ENCODE measurements at regions not wholly inside any gene's neighbourhood (a gene's known extent, or its start where the extent isn't known, plus 50 kb on each side); places are given as distances from the start of the nearest gene placed in this dataset.

GRCh38 chr1:229089586-229090208 lies 181.2 kb upstream of the RAB4A start:
- DNase-seq (ENCODE audit: low read depth): no peak

GRCh38 chr1:229091721-229092136 lies 179.2 kb upstream of the RAB4A start:
- no peak for DNase-seq (ENCODE audit: low read depth)

GRCh38 chr1:229092377-229093237 lies 178.3 kb upstream of the RAB4A start:
- peak; percentile 25 for DNase-seq (ENCODE audit: low read depth)

- DNase-seq (ENCODE audit: low read depth): no peak
Observed at GRCh38 chr1:229093238-229093540, 177.7 kb upstream of the RAB4A start.

DNA sequence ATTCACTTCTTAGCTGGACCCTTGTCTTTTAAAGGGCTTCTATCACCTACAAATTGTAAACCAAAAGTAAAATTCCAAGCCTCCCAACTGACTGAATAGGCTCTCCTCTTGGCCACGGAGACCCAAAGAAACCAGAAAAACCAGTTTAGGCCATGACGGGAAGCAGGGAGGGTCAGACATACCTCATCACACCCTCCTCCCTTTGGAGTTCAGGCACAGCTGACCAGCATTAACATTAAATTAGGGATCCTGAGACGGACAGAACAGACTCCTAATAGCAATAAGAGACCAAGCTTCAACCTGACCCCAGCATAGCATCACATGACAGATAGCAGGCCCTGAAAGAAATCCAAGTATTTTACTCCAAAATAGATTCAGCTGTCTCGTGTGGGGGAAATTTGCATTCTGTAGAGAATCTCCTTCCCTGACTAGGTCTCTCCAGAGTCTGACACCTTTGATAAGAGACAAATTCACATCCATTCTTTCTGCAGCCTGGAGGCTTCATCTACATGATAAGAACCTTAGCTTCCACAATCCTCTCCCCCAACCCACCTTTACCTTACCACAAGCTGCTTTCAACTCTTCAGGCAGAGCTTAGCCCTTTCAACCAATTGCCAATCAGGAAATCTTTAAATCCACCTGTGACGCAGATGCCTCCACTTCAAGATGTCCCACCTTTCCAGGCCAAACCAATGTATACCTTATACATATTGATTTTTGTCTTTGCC lies 177.1 kb upstream of the RAB4A start:
- peak; percentile 22 for DNase-seq (ENCODE audit: low read depth)

DNA sequence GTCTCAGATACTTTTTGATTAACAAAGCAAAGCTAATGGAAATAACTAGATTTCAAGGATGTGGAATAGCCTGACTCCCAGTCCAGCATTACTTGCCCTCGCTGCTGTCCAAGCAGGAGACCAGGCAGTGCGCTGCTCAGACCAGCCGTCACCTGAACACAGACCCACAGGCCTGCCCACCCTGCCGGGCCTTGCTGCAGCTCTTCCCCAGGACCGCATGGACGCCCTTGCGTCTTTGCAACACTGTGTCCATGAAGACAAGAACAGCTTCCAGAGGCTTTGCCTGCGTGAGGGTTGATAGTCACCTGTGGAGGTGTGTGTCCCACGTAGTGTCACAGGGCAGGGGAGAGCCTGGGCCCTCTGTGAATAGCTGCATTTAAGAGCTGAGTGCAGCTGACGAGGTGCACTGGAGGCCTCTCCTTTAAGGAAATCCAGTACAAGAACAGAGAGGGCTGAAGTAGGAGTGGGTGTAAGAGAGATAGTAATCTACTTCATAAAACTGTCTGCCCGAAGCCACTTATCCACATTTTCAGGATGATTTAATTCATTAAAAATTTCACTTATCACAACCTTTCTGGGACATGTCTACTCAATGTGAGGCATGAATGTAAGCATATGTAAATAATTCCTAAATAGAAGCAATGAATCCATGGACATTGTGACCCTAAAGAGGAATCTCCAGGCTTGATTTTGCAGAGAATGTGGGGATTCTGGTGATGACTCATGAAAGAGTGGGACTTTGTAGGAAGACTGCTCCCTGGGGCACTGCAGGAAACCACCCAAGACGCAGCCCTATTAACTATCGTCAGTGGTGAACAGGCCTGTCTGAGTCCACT lies 176.2 kb upstream of the RAB4A start:
- DNase-seq (ENCODE audit: low read depth): no peak

- no peak for DNase-seq (ENCODE audit: low read depth)
Observed at GRCh38 chr1:229095325-229095724, 175.6 kb upstream of the RAB4A start.

GRCh38 chr1:229097356-229097755 lies 173.6 kb upstream of the RAB4A start:
- DNase-seq (ENCODE audit: low read depth): no peak

GRCh38 chr1:229098361-229098760 lies 172.6 kb upstream of the RAB4A start:
- DNase-seq (ENCODE audit: low read depth): no peak

GRCh38 chr1:229098903-229099578 lies 171.9 kb upstream of the RAB4A start:
- no peak for DNase-seq (ENCODE audit: low read depth)

GRCh38 chr1:229101011-229101871 lies 169.7 kb upstream of the RAB4A start:
- no peak for DNase-seq (ENCODE audit: low read depth)

DNA sequence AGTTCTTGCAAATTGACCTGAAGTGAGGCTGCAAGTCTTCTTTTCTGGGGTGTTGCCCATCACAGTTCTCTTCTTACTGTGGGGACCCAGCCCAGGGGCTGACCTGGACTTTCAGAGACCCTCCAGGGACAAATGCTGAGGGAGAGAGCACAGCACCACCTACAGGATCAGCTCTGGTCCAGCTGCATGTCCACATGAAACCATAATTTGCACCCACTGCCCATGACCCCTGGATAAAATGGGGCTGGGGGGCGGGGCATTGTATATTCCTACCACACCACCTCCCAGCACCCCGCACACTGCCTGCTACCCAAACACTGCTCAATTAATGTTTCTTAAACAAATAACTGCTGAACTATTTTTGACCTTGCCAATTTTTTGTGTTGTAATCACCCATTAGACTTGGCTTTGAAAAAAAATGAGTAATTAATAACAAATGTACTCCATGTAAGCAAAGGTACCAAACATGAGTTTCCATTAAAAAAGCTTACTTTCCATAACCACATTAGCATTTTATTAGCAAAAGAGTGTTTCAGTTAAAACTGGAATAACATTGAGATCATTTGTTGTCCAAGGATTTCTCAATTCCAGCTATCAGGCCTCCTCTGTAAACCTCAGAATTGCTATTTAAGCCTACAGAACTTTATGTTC lies 168.0 kb upstream of the RAB4A start:
- no peak for DNase-seq (ENCODE audit: low read depth)

DNA sequence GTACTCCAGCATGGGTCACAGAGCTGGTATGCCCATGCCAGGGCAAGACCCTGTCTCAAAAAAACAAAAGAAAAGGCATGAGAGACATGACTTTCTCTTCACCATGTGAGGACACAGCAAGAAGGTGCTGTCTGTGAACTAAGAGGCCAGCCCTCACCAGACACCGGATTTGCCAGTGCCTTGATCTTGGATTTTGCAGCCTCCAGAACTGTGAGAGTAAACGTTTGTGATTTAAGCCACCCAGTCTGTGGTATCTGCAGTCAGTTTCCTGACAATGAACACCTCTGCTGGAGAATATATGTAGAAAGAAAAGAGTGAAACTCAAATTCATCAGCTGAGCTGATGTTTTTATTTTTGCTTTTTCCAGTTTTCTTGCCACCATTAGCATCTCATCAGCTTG lies 166.3 kb upstream of the RAB4A start:
- DNase-seq (ENCODE audit: low read depth): no peak

- DNase-seq (ENCODE audit: low read depth): no peak
Observed at GRCh38 chr1:229105109-229105508, 165.8 kb upstream of the RAB4A start.

DNA sequence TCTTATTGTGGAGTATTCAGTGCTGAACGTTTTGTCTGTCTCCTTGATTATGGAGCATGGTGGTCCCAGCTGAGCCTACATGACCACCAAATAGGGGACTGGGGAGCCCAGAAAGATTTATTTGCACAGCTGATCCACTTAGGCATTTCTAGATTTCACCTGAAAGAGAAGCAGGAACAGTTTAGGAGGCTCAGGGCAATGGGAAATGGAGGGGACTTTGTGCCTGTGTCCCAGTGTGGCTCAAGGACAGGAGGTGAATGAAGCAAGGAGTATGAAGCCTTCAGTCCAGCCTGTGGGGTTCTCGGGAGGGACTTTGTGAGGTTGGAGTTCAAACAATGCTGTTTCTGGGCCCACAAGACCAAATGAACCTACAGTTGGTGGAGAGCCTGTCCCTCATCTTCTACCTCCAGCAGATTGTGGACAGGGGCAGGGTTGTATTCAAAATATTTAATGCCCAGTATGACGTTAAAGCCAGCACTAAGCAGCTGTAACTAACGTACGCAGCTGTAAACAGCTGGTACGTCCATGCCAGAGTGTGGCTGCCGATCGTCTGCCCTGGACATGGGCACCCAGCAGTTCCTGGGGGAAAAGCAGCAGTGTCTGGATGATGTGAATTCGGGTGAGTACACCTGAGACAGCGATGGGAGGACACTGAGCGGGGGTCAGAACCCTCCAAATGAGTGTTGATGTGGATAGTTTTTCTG lies 164.9 kb upstream of the RAB4A start:
- no peak for DNase-seq (ENCODE audit: low read depth)

- no peak for DNase-seq (ENCODE audit: low read depth)
Observed at GRCh38 chr1:229106526-229107125, 164.3 kb upstream of the RAB4A start.

DNA sequence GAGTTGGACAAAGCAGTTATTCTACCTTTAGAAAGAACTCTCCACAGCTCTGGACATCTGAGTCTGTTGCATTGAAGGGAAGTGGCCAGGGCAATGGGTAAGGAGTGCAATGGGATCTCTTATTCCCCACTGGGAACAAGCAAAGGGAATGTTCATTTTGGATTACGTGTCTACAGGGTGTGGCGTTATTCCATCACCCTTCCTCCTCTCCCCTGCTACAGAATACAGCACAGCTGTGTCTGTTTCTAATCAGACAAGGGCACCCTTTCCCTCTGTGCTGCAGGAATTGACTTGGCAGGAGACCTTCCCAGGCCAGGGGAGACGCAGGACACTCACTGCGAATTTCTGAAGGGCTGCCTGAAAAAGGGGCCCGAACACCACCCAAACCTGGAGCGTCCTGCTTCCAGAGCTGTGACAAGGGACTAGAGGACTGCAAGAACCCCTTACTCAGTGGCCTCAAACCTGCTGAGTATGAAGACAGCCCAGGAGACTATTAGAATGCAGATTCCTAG lies 163.6 kb upstream of the RAB4A start:
- DNase-seq (ENCODE audit: low read depth): no peak

- DNase-seq (ENCODE audit: low read depth): no peak
Observed at GRCh38 chr1:229107972-229108371, 162.9 kb upstream of the RAB4A start.
